ENCODE measurements at regions not wholly inside any gene's neighbourhood (a gene's known extent, or its start where the extent isn't known, plus 50 kb on each side); places are given as distances from the start of the nearest gene placed in this dataset.

DNA sequence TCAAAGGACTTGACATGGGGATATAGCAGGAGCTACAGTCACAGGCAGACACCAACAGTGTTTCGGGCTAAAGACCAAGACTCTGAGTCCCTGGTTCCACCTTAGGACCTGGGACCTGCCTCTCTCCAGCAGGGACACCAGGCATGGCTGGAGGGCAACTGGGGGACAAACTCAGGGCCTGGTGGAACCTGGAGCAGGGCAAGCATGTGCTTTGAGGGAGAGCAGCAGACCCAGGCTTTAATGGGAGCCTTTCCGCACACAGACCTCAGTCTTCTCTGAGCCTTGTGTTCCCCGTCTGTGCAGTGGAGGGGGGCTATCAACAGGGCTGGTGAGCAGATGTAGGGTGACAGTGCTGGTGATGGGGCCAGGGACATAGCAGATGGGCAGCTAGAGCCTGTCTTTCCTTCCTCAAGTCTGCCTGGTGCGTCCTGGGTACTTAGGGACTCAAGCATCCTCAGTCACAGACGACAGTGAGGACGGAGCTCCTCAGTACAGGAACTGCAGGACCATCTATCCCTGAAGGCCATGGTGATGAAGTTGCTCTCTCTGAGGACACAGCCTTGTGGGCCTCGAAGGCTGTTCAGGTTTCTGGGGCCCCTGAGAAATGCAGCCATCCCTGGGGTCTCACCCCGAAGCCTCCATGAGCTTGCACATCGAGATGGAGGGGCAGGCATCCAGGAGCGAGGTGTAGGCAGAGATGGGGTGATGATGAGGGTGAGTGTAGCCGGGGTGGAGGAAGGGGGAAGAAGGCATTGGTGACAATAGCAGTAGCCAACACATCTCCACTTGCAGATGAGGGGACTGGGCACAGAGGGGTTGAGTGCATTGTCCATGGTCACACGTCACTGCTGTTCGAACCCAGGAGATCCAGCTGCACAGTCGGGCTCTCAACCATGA is 593.4 kb downstream of the PTPRU start:
- TF ChIP-seq PPARA (CRISPR knock-in tag; IDR thresholded peaks at IDR 0.05; ENCODE audit: borderline replicate concordance) (no peak), SNAI2 (CRISPR knock-in tag; IDR thresholded peaks at IDR 0.05) (no peak), TCF4 (CRISPR knock-in tag; IDR thresholded peaks at IDR 0.05; ENCODE audit: borderline replicate concordance) (no peak), ARNTL (CRISPR knock-in tag; IDR thresholded peaks at IDR 0.05; ENCODE audit: borderline replicate concordance, low read depth) (no peak), ZC3H10 (CRISPR knock-in tag; IDR thresholded peaks at IDR 0.05) (no peak), ESRRG (CRISPR knock-in tag; IDR thresholded peaks at IDR 0.05) (no peak), ZFP30 (CRISPR knock-in tag; IDR thresholded peaks at IDR 0.05) (no peak)
- TF ChIP-seq, protein P1, sequence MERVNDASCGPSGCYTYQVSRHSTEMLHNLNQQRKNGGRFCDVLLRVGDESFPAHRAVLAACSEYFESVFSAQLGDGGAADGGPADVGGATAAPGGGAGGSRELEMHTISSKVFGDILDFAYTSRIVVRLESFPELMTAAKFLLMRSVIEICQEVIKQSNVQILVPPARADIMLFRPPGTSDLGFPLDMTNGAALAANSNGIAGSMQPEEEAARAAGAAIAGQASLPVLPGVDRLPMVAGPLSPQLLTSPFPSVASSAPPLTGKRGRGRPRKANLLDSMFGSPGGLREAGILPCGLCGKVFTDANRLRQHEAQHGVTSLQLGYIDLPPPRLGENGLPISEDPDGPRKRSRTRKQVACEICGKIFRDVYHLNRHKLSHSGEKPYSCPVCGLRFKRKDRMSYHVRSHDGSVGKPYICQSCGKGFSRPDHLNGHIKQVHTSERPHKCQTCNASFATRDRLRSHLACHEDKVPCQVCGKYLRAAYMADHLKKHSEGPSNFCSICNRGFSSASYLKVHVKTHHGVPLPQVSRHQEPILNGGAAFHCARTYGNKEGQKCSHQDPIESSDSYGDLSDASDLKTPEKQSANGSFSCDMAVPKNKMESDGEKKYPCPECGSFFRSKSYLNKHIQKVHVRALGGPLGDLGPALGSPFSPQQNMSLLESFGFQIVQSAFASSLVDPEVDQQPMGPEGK (CRISPR knock-in tag; IDR thresholded peaks at IDR 0.05; ENCODE audit: borderline replicate concordance): no peak
